MG63 (cell line): ENCODE measurements at regions not wholly inside any gene's neighbourhood (a gene's known extent, or its start where the extent isn't known, plus 50 kb on each side); places are given as distances from the start of the nearest gene placed in this dataset.

Source experiments
- DNase-seq: peaks from one replicate; pipeline ENCODE4 v3.0.0-alpha.2; 2020
- H3K27me3 ChIP-seq: fragments of 250-450 bp; sonication (Bioruptor Pico); 2 replicates; pipeline ENCODE4 v1.5.1; 2020; ENCODE audit warnings: mild to moderate bottlenecking, moderate library complexity
- H3K36me3 ChIP-seq: fragments of 250-450 bp; sonication (Bioruptor Pico); 2 replicates; pipeline ENCODE4 v1.5.1; 2020; ENCODE audit warnings: mild to moderate bottlenecking, moderate library complexity
- H3K4me3 ChIP-seq: fragments of 250-450 bp; sonication (Bioruptor Pico); 2 replicates; pipeline ENCODE4 v1.5.1; 2020; ENCODE audit warnings: mild to moderate bottlenecking, moderate library complexity
- H3K9me3 ChIP-seq: fragments of 250-450 bp; sonication (Bioruptor Pico); 2 replicates; pipeline ENCODE4 v1.5.1; 2020; ENCODE audit warnings: mild to moderate bottlenecking, moderate library complexity

- no peaks in the 10 kb centered on the region for H3K36me3 ChIP-seq
- no peaks in the 10 kb centered on the region for H3K9me3 ChIP-seq
- H3K27me3 ChIP-seq: no peaks in the 10 kb centered on the region
- H3K4me3 ChIP-seq: no peak overlapping the region
- DNase-seq: no peak
Observed at GRCh38 chr2:100197631-100198153, 55.3 kb upstream of the AFF3 start.

GRCh38 chr2:100196786-100197494, 54.5 kb upstream of the AFF3 start:
- no peak overlapping the region for H3K4me3 ChIP-seq
- H3K9me3 ChIP-seq: no peaks in the 10 kb centered on the region
- no peak for DNase-seq
- H3K27me3 ChIP-seq: no peaks in the 10 kb centered on the region
- no peaks in the 10 kb centered on the region for H3K36me3 ChIP-seq

- Histone ChIP-seq H3K9me3 (no peaks in the 10 kb centered on the region), H3K36me3 (no peaks in the 10 kb centered on the region), H3K4me3 (no peak overlapping the region), H3K27me3 (no peaks in the 10 kb centered on the region)
- DNase-seq: no peak
Observed at GRCh38 chr2:100195942-100196341, 53.6 kb upstream of the AFF3 start.

GRCh38 chr2:100194951-100195350, 52.6 kb upstream of the AFF3 start:
- Histone ChIP-seq H3K27me3 (no peaks in the 10 kb centered on the region), H3K4me3 (no peak overlapping the region), H3K36me3 (no peaks in the 10 kb centered on the region), H3K9me3 (no peaks in the 10 kb centered on the region)
- DNase-seq: no peak

GRCh38 chr2:100193291-100193710, 50.9 kb upstream of the AFF3 start:
- Histone ChIP-seq H3K36me3 (no peaks in the 10 kb centered on the region), H3K4me3 (no peak overlapping the region), H3K9me3 (no peaks in the 10 kb centered on the region), H3K27me3 (no peaks in the 10 kb centered on the region)
- no peak for DNase-seq

GRCh38 chr2:100192825-100193224, 50.4 kb upstream of the AFF3 start:
- H3K36me3 ChIP-seq: no peaks in the 10 kb centered on the region
- DNase-seq: no peak
- no peaks in the 10 kb centered on the region for H3K9me3 ChIP-seq
- no peak overlapping the region for H3K4me3 ChIP-seq
- no peaks in the 10 kb centered on the region for H3K27me3 ChIP-seq

- no peaks in the 10 kb centered on the region for H3K9me3 ChIP-seq
- no peak overlapping the region for H3K4me3 ChIP-seq
- no peaks in the 10 kb centered on the region for H3K27me3 ChIP-seq
- no peaks in the 10 kb centered on the region for H3K36me3 ChIP-seq
- DNase-seq: no peak
Observed at GRCh38 chr2:100192300-100192699, 49.9 kb upstream of the AFF3 start.
